Glutamatergic neuron (in vitro differentiated cells): ENCODE measurements at regions not wholly inside any gene's neighbourhood (a gene's known extent, or its start where the extent isn't known, plus 50 kb on each side); places are given as distances from the start of the nearest gene placed in this dataset.

Source experiments
- DNase-seq: peaks from one replicate; pipeline ENCODE4 v3.0.0; 2022
- H3K27ac Mint-ChIP-seq: one replicate; pipeline ENCODE4 v1.8.0; 2020; ENCODE audit warnings: mild to moderate bottlenecking, mixed read lengths, inconsistent platforms; ENCODE audit not compliant: unreplicated experiment
- H3K27me3 Mint-ChIP-seq: one replicate; pipeline ENCODE4 v1.8.0; 2020; ENCODE audit warnings: mild to moderate bottlenecking, moderate library complexity, mixed read lengths, inconsistent platforms; ENCODE audit not compliant: unreplicated experiment
- H3K36me3 Mint-ChIP-seq: one replicate; pipeline ENCODE4 v1.8.0; 2020; ENCODE audit warnings: mild to moderate bottlenecking, mixed read lengths, inconsistent platforms; ENCODE audit not compliant: unreplicated experiment
- H3K4me1 Mint-ChIP-seq: one replicate; pipeline ENCODE4 v1.8.0; 2020; ENCODE audit warnings: mild to moderate bottlenecking, low read depth, mixed read lengths, inconsistent platforms; ENCODE audit not compliant: unreplicated experiment
- H3K4me3 Mint-ChIP-seq: one replicate; pipeline ENCODE4 v1.8.0; 2020; ENCODE audit warnings: mild to moderate bottlenecking, mixed read lengths, inconsistent platforms; ENCODE audit not compliant: unreplicated experiment
- H3K9me3 Mint-ChIP-seq: one replicate; pipeline ENCODE4 v1.8.0; 2020; ENCODE audit warnings: mild to moderate bottlenecking, moderate library complexity, mixed read lengths, inconsistent platforms; ENCODE audit not compliant: unreplicated experiment
- TF ChIP-seq, protein P1 (sequence below): fragments of 200-600 bp; sonication (generic); IDR thresholded peaks from one replicate; pipeline ENCODE4 v1.5.0; 2021; ENCODE audit not compliant: partially characterized antibody, unreplicated experiment

DNA sequence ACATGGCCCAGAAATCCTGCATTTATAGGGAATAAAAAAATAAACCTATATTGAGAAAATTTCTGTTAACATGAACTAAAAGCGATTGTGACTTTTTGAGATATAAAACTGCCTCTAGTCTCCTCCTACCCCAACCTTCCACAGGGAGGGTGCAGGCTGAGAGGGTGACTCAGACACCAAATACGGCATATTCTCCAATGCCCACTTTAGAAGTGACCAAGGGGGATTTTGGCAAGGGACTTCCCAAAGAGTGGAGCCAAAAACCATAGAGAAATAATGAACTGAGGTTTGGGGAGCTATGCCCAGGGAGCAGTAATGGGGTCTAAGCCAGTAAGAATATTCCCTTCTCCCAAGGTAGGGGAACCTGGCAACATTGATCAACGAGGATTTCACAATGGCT, 124.9 kb upstream of the ZC3H12C start:
- Mint-ChIP-seq H3K4me1 (peaks cover 28% of the 10 kb centered on the region), H3K9me3 (peaks cover 4% of the 10 kb centered on the region), H3K27me3 (peaks cover 3% of the 10 kb centered on the region), H3K27ac (no peak overlapping the region), H3K4me3 (no peak overlapping the region), H3K36me3 (peaks cover 6% of the 10 kb centered on the region)
- TF ChIP-seq, protein P1, sequence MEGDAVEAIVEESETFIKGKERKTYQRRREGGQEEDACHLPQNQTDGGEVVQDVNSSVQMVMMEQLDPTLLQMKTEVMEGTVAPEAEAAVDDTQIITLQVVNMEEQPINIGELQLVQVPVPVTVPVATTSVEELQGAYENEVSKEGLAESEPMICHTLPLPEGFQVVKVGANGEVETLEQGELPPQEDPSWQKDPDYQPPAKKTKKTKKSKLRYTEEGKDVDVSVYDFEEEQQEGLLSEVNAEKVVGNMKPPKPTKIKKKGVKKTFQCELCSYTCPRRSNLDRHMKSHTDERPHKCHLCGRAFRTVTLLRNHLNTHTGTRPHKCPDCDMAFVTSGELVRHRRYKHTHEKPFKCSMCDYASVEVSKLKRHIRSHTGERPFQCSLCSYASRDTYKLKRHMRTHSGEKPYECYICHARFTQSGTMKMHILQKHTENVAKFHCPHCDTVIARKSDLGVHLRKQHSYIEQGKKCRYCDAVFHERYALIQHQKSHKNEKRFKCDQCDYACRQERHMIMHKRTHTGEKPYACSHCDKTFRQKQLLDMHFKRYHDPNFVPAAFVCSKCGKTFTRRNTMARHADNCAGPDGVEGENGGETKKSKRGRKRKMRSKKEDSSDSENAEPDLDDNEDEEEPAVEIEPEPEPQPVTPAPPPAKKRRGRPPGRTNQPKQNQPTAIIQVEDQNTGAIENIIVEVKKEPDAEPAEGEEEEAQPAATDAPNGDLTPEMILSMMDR: no peak
- DNase-seq: no peak

DNA sequence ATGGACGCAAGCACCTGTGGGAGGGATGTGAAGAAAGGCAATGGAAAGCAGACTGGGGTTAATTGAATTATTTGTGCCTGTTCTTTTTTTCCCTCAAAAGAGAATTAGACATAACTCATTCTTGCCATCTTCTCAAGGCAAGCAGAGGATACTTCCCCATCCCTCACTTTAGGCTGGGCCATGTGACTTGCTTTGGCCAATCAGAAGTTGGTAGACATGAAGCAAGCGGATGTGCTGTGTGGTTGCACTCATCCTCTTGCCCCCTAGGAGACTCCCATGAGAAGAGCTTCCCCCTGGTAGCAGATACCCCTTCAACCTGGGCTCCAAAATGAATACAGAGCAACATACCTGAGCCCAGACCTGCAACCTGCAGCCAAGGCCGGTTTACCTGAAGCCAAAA, 124.4 kb upstream of the ZC3H12C start:
- Mint-ChIP-seq H3K27ac (no peak overlapping the region), H3K36me3 (peaks cover 5% of the 10 kb centered on the region), H3K4me3 (no peak overlapping the region), H3K27me3 (peaks cover 6% of the 10 kb centered on the region), H3K9me3 (peaks cover 7% of the 10 kb centered on the region), H3K4me1 (peaks cover 31% of the 10 kb centered on the region)
- DNase-seq: no peak
- TF ChIP-seq, protein P1: no peak

GRCh38 chr11:109970516-109971183, 122.5 kb upstream of the ZC3H12C start:
- Mint-ChIP-seq H3K27ac (peak overlapping the region; percentile 81), H3K9me3 (peaks cover 7% of the 10 kb centered on the region), H3K36me3 (no peaks in the 10 kb centered on the region)

GRCh38 chr11:109971184-109971523, 122.0 kb upstream of the ZC3H12C start:
- H3K4me3 Mint-ChIP-seq: peak overlapping the region; percentile 41
- peaks cover 51% of the 10 kb centered on the region for H3K4me1 Mint-ChIP-seq
- H3K27ac Mint-ChIP-seq: peak overlapping the region; percentile 81

More at GRCh38 chr11:109970516-109971183, 122.5 kb upstream of the ZC3H12C start:
- TF ChIP-seq, protein P1: no peak
- Mint-ChIP-seq H3K4me1 (peaks cover 47% of the 10 kb centered on the region), H3K4me3 (peak overlapping the region; percentile 41), H3K27me3 (peaks cover 6% of the 10 kb centered on the region)
- DNase-seq: no peak

GRCh38 chr11:109972181-109972715, 120.9 kb upstream of the ZC3H12C start:
- TF ChIP-seq, protein P1: no peak
- DNase-seq: no peak
- Mint-ChIP-seq H3K4me1 (peaks cover 51% of the 10 kb centered on the region), H3K4me3 (peak overlapping the region; percentile 86), H3K9me3 (peaks cover 7% of the 10 kb centered on the region), H3K27ac (peak overlapping the region; percentile 97), H3K27me3 (peaks cover 6% of the 10 kb centered on the region), H3K36me3 (peaks cover under 1% of the 10 kb centered on the region)

More at GRCh38 chr11:109971184-109971523, 122.0 kb upstream of the ZC3H12C start:
- Mint-ChIP-seq H3K9me3 (peaks cover 7% of the 10 kb centered on the region), H3K36me3 (no peaks in the 10 kb centered on the region), H3K27me3 (peaks cover 6% of the 10 kb centered on the region)
- TF ChIP-seq, protein P1: no peak
- DNase-seq: no peak
